Uterus (tissue), 2 donors: ENCODE measurements at regions not wholly inside any gene's neighbourhood (a gene's known extent, or its start where the extent isn't known, plus 50 kb on each side); places are given as distances from the start of the nearest gene placed in this dataset.
"Not testable (repeated sequence)": the region's sequence is repeated elsewhere in the genome, so short reads cannot be mapped to it uniquely, and the experiment has no call there.

ENCODE experiments used
- CTCF ChIP-seq, 4 experiments: fragments of 200-600 bp in 2 of 4; fragments of 450-650 bp in 2 of 4; sonication (generic) in 2 of 4; IDR thresholded peaks; one replicate each; pipeline ENCODE4 v1.5.1; 2016 to 2019; ENCODE audit warnings: antibody characterized with exemption in 4 of 4, mild to moderate bottlenecking in 2 of 4, moderate library complexity in 1 of 4
- POLR2A ChIP-seq, 2 donors: fragments of 450-650 bp; IDR thresholded peaks; one replicate each; pipeline ENCODE4 v1.6.1; 2016; ENCODE audit warnings: antibody characterized with exemption in 2 of 2, mild to moderate bottlenecking in 1 of 2, moderate library complexity in 1 of 2

- TF ChIP-seq CTCF, POLR2A (IDR thresholded peaks at IDR 0.05): not testable (repeated sequence)
Observed at GRCh38 chr1:81250825-81251224, 549.9 kb upstream of the ADGRL2 start.
